ENCODE measurements at regions not wholly inside any gene's neighbourhood (a gene's known extent, or its start where the extent isn't known, plus 50 kb on each side); places are given as distances from the start of the nearest gene placed in this dataset.
"Not testable (repeated sequence)": the region's sequence is repeated elsewhere in the genome, so short reads cannot be mapped to it uniquely, and the experiment has no call there.

- intact Hi-C loops (cut with DNase I; ENCODE audit: low total_unique reads), result no loop called here
- Histone ChIP-seq H3K4me3 (no peak overlapping the region), H3K27me3 (no peaks in the 10 kb centered on the region), H3K36me3 (no peaks in the 10 kb centered on the region), H3K4me1 (no peaks in the 10 kb centered on the region), H3K9me3 (no peaks in the 10 kb centered on the region), H3K27ac (no peak overlapping the region)
- DNase-seq, result no peak
- TF ChIP-seq CTCF (IDR thresholded peaks at IDR 0.05), result no peak
These were observed 452.1 kb downstream of the NXPH1 start for GRCh38 chr7:8885480-8886000.

- intact Hi-C loops (cut with DNase I; ENCODE audit: low total_unique reads); H3K4me1 ChIP-seq; DNase-seq; H3K36me3 ChIP-seq; H3K27me3 ChIP-seq; H3K9me3 ChIP-seq; H3K27ac ChIP-seq; H3K4me3 ChIP-seq: not testable (repeated sequence)
These were observed 456.9 kb downstream of the NXPH1 start for GRCh38 chr7:8890346-8890745.

GRCh38 chr7:8893775-8894174 is 460.4 kb downstream of the NXPH1 start:
- Histone ChIP-seq H3K4me3 (no peak overlapping the region), H3K27ac (no peak overlapping the region), H3K27me3 (no peaks in the 10 kb centered on the region), H3K4me1 (no peaks in the 10 kb centered on the region), H3K9me3 (no peaks in the 10 kb centered on the region), H3K36me3 (no peaks in the 10 kb centered on the region)
- intact Hi-C loops (cut with DNase I; ENCODE audit: low total_unique reads), result no loop called here
- no peak for TF ChIP-seq CTCF (IDR thresholded peaks at IDR 0.05)
- no peak for DNase-seq

- no peak for DNase-seq
These were observed 473.1 kb downstream of the NXPH1 start for GRCh38 chr7:8906396-8907075.

GRCh38 chr7:8908889-8909288 is 475.5 kb downstream of the NXPH1 start:
- no peak overlapping the region for H3K27ac ChIP-seq
- H3K9me3 ChIP-seq, result no peaks in the 10 kb centered on the region

More at GRCh38 chr7:8906396-8907075, 473.1 kb downstream of the NXPH1 start:
- Histone ChIP-seq H3K36me3 (no peaks in the 10 kb centered on the region), H3K9me3 (no peaks in the 10 kb centered on the region), H3K4me1 (no peaks in the 10 kb centered on the region), H3K27me3 (no peaks in the 10 kb centered on the region), H3K4me3 (no peak overlapping the region), H3K27ac (no peak overlapping the region)
- intact Hi-C loops (cut with DNase I; ENCODE audit: low total_unique reads), result no loop called here
- TF ChIP-seq CTCF (IDR thresholded peaks at IDR 0.05), result no peak

More at GRCh38 chr7:8908889-8909288, 475.5 kb downstream of the NXPH1 start:
- Histone ChIP-seq H3K36me3 (no peaks in the 10 kb centered on the region), H3K4me3 (no peak overlapping the region), H3K27me3 (no peaks in the 10 kb centered on the region), H3K4me1 (no peaks in the 10 kb centered on the region)
- TF ChIP-seq CTCF (IDR thresholded peaks at IDR 0.05), result no peak
- no peak for DNase-seq
- intact Hi-C loops (cut with DNase I; ENCODE audit: low total_unique reads), result no loop called here

Data from tibial artery (tissue), 4 donors.